IPS-15b (cell line): ENCODE measurements at regions not wholly inside any gene's neighbourhood (a gene's known extent, or its start where the extent isn't known, plus 50 kb on each side); places are given as distances from the start of the nearest gene placed in this dataset.

Source experiments
- H3K27me3 ChIP-seq: one replicate; pipeline ENCODE4 v1.6.1; 2013; ENCODE audit warnings: low read length; ENCODE audit not compliant: control insufficient read depth, insufficient read depth
- H3K36me3 ChIP-seq: one replicate; pipeline ENCODE4 v1.6.1; 2013; ENCODE audit warnings: low read length; ENCODE audit not compliant: control insufficient read depth, insufficient read depth
- H3K4me1 ChIP-seq: one replicate; pipeline ENCODE4 v1.6.1; 2013; ENCODE audit warnings: mild to moderate bottlenecking, low read length; ENCODE audit not compliant: control insufficient read depth, insufficient read depth
- H3K4me3 ChIP-seq: one replicate; pipeline ENCODE4 v1.5.1; 2013; ENCODE audit warnings: low read depth, low read length
- H3K9ac ChIP-seq: one replicate; pipeline ENCODE4 v1.6.1; 2013; ENCODE audit warnings: low read depth, mild to moderate bottlenecking, low read length
- H3K9me3 ChIP-seq: one replicate; pipeline ENCODE4 v1.6.1; 2013; ENCODE audit warnings: mild to moderate bottlenecking, low read length; ENCODE audit not compliant: control insufficient read depth, insufficient read depth

GRCh38 chr14:29222006-29222405 lies 455.4 kb downstream of the FOXG1 start:
- no peaks in the 10 kb centered on the region for H3K27me3 ChIP-seq
- no peaks in the 10 kb centered on the region for H3K36me3 ChIP-seq
- no peaks in the 10 kb centered on the region for H3K4me1 ChIP-seq
- H3K9ac ChIP-seq, result no peak overlapping the region
- no peaks in the 10 kb centered on the region for H3K9me3 ChIP-seq
- no peak overlapping the region for H3K4me3 ChIP-seq

- H3K9me3 ChIP-seq, result no peaks in the 10 kb centered on the region
- H3K36me3 ChIP-seq, result no peaks in the 10 kb centered on the region
- H3K27me3 ChIP-seq, result no peaks in the 10 kb centered on the region
- no peaks in the 10 kb centered on the region for H3K4me1 ChIP-seq
- no peak overlapping the region for H3K4me3 ChIP-seq
- no peak overlapping the region for H3K9ac ChIP-seq
Observed at GRCh38 chr14:29222671-29223268, 456.2 kb downstream of the FOXG1 start.

- Histone ChIP-seq H3K27me3 (no peaks in the 10 kb centered on the region), H3K9ac (no peak overlapping the region), H3K4me3 (no peak overlapping the region)
Observed at GRCh38 chr14:29223947-29224346, 457.4 kb downstream of the FOXG1 start.

GRCh38 chr14:29227631-29228030 lies 461.0 kb downstream of the FOXG1 start:
- Histone ChIP-seq H3K9ac (no peak overlapping the region), H3K4me3 (no peak overlapping the region), H3K4me1 (no peaks in the 10 kb centered on the region), H3K36me3 (no peaks in the 10 kb centered on the region), H3K27me3 (no peaks in the 10 kb centered on the region), H3K9me3 (no peaks in the 10 kb centered on the region)

More at GRCh38 chr14:29223947-29224346, 457.4 kb downstream of the FOXG1 start:
- Histone ChIP-seq H3K4me1 (no peaks in the 10 kb centered on the region), H3K36me3 (no peaks in the 10 kb centered on the region), H3K9me3 (no peaks in the 10 kb centered on the region)

GRCh38 chr14:29232153-29232552 lies 465.6 kb downstream of the FOXG1 start:
- Histone ChIP-seq H3K27me3 (no peaks in the 10 kb centered on the region), H3K36me3 (no peaks in the 10 kb centered on the region), H3K4me1 (no peaks in the 10 kb centered on the region), H3K4me3 (no peak overlapping the region), H3K9ac (no peak overlapping the region), H3K9me3 (no peaks in the 10 kb centered on the region)

- H3K9me3 ChIP-seq, result no peaks in the 10 kb centered on the region
- H3K4me3 ChIP-seq, result no peak overlapping the region
- H3K36me3 ChIP-seq, result no peaks in the 10 kb centered on the region
- H3K4me1 ChIP-seq, result no peaks in the 10 kb centered on the region
- H3K9ac ChIP-seq, result no peak overlapping the region
- H3K27me3 ChIP-seq, result no peaks in the 10 kb centered on the region
Observed at GRCh38 chr14:29232711-29233110, 466.1 kb downstream of the FOXG1 start.

- no peak overlapping the region for H3K4me3 ChIP-seq
- no peak overlapping the region for H3K9ac ChIP-seq
Observed at GRCh38 chr14:29233188-29233587, 466.6 kb downstream of the FOXG1 start.

GRCh38 chr14:29235991-29236390 lies 469.4 kb downstream of the FOXG1 start:
- H3K4me3 ChIP-seq, result no peak overlapping the region

More at GRCh38 chr14:29233188-29233587, 466.6 kb downstream of the FOXG1 start:
- Histone ChIP-seq H3K4me1 (no peaks in the 10 kb centered on the region), H3K27me3 (no peaks in the 10 kb centered on the region), H3K36me3 (no peaks in the 10 kb centered on the region), H3K9me3 (no peaks in the 10 kb centered on the region)

GRCh38 chr14:29236401-29236800 lies 469.8 kb downstream of the FOXG1 start:
- no peaks in the 10 kb centered on the region for H3K9me3 ChIP-seq
- H3K36me3 ChIP-seq, result no peaks in the 10 kb centered on the region
- no peak overlapping the region for H3K9ac ChIP-seq
- no peaks in the 10 kb centered on the region for H3K4me1 ChIP-seq
- no peaks in the 10 kb centered on the region for H3K27me3 ChIP-seq
- no peak overlapping the region for H3K4me3 ChIP-seq

More at GRCh38 chr14:29235991-29236390, 469.4 kb downstream of the FOXG1 start:
- no peaks in the 10 kb centered on the region for H3K9me3 ChIP-seq
- no peaks in the 10 kb centered on the region for H3K36me3 ChIP-seq
- H3K4me1 ChIP-seq, result no peaks in the 10 kb centered on the region
- no peak overlapping the region for H3K9ac ChIP-seq
- no peaks in the 10 kb centered on the region for H3K27me3 ChIP-seq

GRCh38 chr14:29236848-29237247 lies 470.3 kb downstream of the FOXG1 start:
- H3K4me3 ChIP-seq, result no peak overlapping the region
- no peaks in the 10 kb centered on the region for H3K4me1 ChIP-seq
- H3K9ac ChIP-seq, result no peak overlapping the region
- H3K9me3 ChIP-seq, result no peaks in the 10 kb centered on the region
- no peaks in the 10 kb centered on the region for H3K36me3 ChIP-seq
- H3K27me3 ChIP-seq, result no peaks in the 10 kb centered on the region

- Histone ChIP-seq H3K9me3 (no peaks in the 10 kb centered on the region), H3K9ac (no peak overlapping the region), H3K4me1 (no peaks in the 10 kb centered on the region)
Observed at GRCh38 chr14:29240066-29240465, 473.5 kb downstream of the FOXG1 start.

GRCh38 chr14:29242755-29243754 lies 476.5 kb downstream of the FOXG1 start:
- Histone ChIP-seq H3K9ac (no peak overlapping the region), H3K27me3 (no peaks in the 10 kb centered on the region), H3K9me3 (no peaks in the 10 kb centered on the region), H3K36me3 (no peaks in the 10 kb centered on the region), H3K4me3 (no peak overlapping the region), H3K4me1 (no peaks in the 10 kb centered on the region)

More at GRCh38 chr14:29240066-29240465, 473.5 kb downstream of the FOXG1 start:
- Histone ChIP-seq H3K27me3 (no peaks in the 10 kb centered on the region), H3K4me3 (no peak overlapping the region), H3K36me3 (no peaks in the 10 kb centered on the region)
